ENCODE measurements at regions not wholly inside any gene's neighbourhood (a gene's known extent, or its start where the extent isn't known, plus 50 kb on each side); places are given as distances from the start of the nearest gene placed in this dataset.

DNA sequence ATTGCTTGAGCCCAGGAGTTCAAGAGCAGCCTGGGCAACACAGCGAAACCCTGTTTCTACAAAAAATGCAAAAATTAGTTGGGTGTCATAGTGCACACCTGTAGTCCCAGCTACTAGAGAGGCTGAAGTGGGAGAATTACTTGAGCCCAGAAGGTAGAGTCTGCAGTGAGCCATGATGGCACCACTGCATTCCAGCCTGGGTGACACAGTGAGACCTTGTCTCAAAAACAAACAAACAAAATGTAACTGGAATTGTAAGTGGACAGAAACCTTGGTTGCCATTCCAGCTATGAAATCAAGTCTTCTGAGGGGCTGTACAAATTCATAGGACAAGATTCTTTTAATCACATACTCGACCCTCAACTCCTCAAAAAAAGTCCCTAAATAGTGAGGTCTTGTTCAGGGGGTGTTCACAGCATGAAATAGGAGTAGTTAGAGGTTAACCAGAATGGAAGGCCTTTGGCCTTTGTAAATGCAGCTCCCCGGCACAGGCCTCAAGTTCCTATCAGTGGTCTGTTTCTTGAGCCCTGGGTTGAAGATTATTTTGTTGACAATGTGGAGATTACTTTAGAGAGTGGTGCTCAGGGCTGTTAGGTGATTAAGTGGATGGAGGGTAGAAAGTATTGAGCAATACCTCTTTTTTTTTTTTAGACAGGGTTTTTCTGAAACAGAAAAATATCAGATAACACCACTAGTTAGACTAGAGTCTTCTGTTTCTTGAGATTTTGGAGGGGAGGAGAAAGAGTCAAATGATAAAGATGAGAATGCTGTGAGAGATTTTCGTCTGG is 138.7 kb upstream of the ZNF648 start (continued):
- TF ChIP-seq, protein P1, sequence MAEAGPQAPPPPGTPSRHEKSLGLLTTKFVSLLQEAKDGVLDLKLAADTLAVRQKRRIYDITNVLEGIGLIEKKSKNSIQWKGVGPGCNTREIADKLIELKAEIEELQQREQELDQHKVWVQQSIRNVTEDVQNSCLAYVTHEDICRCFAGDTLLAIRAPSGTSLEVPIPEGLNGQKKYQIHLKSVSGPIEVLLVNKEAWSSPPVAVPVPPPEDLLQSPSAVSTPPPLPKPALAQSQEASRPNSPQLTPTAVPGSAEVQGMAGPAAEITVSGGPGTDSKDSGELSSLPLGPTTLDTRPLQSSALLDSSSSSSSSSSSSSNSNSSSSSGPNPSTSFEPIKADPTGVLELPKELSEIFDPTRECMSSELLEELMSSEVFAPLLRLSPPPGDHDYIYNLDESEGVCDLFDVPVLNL (CRISPR knock-in tag; IDR thresholded peaks at IDR 0.05; ENCODE audit: low read depth) = no peak
- no peak for TF ChIP-seq NONO (IDR thresholded peaks at IDR 0.05; ENCODE audit: low read depth in 2 of 2, low read length in 1 of 2)
- TF ChIP-seq COPS2 (conservative IDR thresholded peaks at IDR 0.05) = no peak
- no peak; the same call in 1 of the 2 replicates for TF ChIP-seq EP400 (IDR thresholded peaks at IDR 0.05)
- no peak for TF ChIP-seq MED1 (CRISPR knock-in tag; IDR thresholded peaks at IDR 0.05; ENCODE audit: borderline replicate concordance)
- peak; percentile 67; the same call in 1 of the 2 replicates for TF ChIP-seq POLR2AphosphoS5 (IDR thresholded peaks at IDR 0.05; ENCODE audit: control insufficient read depth, insufficient read depth, low read depth, low read length)
- TF ChIP-seq ARID1B (IDR thresholded peaks at IDR 0.05) = peak; percentile 96
- TF ChIP-seq, protein P2, sequence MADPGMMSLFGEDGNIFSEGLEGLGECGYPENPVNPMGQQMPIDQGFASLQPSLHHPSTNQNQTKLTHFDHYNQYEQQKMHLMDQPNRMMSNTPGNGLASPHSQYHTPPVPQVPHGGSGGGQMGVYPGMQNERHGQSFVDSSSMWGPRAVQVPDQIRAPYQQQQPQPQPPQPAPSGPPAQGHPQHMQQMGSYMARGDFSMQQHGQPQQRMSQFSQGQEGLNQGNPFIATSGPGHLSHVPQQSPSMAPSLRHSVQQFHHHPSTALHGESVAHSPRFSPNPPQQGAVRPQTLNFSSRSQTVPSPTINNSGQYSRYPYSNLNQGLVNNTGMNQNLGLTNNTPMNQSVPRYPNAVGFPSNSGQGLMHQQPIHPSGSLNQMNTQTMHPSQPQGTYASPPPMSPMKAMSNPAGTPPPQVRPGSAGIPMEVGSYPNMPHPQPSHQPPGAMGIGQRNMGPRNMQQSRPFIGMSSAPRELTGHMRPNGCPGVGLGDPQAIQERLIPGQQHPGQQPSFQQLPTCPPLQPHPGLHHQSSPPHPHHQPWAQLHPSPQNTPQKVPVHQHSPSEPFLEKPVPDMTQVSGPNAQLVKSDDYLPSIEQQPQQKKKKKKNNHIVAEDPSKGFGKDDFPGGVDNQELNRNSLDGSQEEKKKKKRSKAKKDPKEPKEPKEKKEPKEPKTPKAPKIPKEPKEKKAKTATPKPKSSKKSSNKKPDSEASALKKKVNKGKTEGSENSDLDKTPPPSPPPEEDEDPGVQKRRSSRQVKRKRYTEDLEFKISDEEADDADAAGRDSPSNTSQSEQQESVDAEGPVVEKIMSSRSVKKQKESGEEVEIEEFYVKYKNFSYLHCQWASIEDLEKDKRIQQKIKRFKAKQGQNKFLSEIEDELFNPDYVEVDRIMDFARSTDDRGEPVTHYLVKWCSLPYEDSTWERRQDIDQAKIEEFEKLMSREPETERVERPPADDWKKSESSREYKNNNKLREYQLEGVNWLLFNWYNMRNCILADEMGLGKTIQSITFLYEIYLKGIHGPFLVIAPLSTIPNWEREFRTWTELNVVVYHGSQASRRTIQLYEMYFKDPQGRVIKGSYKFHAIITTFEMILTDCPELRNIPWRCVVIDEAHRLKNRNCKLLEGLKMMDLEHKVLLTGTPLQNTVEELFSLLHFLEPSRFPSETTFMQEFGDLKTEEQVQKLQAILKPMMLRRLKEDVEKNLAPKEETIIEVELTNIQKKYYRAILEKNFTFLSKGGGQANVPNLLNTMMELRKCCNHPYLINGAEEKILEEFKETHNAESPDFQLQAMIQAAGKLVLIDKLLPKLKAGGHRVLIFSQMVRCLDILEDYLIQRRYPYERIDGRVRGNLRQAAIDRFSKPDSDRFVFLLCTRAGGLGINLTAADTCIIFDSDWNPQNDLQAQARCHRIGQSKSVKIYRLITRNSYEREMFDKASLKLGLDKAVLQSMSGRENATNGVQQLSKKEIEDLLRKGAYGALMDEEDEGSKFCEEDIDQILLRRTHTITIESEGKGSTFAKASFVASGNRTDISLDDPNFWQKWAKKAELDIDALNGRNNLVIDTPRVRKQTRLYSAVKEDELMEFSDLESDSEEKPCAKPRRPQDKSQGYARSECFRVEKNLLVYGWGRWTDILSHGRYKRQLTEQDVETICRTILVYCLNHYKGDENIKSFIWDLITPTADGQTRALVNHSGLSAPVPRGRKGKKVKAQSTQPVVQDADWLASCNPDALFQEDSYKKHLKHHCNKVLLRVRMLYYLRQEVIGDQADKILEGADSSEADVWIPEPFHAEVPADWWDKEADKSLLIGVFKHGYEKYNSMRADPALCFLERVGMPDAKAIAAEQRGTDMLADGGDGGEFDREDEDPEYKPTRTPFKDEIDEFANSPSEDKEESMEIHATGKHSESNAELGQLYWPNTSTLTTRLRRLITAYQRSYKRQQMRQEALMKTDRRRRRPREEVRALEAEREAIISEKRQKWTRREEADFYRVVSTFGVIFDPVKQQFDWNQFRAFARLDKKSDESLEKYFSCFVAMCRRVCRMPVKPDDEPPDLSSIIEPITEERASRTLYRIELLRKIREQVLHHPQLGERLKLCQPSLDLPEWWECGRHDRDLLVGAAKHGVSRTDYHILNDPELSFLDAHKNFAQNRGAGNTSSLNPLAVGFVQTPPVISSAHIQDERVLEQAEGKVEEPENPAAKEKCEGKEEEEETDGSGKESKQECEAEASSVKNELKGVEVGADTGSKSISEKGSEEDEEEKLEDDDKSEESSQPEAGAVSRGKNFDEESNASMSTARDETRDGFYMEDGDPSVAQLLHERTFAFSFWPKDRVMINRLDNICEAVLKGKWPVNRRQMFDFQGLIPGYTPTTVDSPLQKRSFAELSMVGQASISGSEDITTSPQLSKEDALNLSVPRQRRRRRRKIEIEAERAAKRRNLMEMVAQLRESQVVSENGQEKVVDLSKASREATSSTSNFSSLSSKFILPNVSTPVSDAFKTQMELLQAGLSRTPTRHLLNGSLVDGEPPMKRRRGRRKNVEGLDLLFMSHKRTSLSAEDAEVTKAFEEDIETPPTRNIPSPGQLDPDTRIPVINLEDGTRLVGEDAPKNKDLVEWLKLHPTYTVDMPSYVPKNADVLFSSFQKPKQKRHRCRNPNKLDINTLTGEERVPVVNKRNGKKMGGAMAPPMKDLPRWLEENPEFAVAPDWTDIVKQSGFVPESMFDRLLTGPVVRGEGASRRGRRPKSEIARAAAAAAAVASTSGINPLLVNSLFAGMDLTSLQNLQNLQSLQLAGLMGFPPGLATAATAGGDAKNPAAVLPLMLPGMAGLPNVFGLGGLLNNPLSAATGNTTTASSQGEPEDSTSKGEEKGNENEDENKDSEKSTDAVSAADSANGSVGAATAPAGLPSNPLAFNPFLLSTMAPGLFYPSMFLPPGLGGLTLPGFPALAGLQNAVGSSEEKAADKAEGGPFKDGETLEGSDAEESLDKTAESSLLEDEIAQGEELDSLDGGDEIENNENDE (IDR thresholded peaks at IDR 0.05; ENCODE audit: low read depth, low read length) = no peak
- TF ChIP-seq FOXK2 (conservative IDR thresholded peaks at IDR 0.05 in 1 of 2, IDR thresholded peaks at IDR 0.05 in 1 of 2; ENCODE audit: low read depth in 2 of 2) = peak; percentile 54; a peak in 2 of 4 replicates
- TF ChIP-seq ZEB2 (IDR thresholded peaks at IDR 0.05) = peak; percentile 78; the same call in 1 of the 2 replicates
- no peak for TF ChIP-seq ZBTB8A (IDR thresholded peaks at IDR 0.05; ENCODE audit: partially characterized antibody)
- no peak for TF ChIP-seq HDAC8 (tag; IDR thresholded peaks at IDR 0.05)
- TF ChIP-seq NCOA6 (IDR thresholded peaks at IDR 0.05) = no peak
- no peak for TF ChIP-seq TGIF2 (CRISPR knock-in tag; IDR thresholded peaks at IDR 0.05)
- TF ChIP-seq SMAD3 (CRISPR knock-in tag; conservative IDR thresholded peaks at IDR 0.05) = no peak

Measured in K562 (cell line).